Osteocyte (in vitro differentiated cells): ENCODE measurements at regions not wholly inside any gene's neighbourhood (a gene's known extent, or its start where the extent isn't known, plus 50 kb on each side); places are given as distances from the start of the nearest gene placed in this dataset.

ENCODE experiments used
- DNase-seq: peaks from one replicate; pipeline ENCODE4 v3.0.0; 2021; ENCODE audit warnings: mixed read lengths; ENCODE audit not compliant: unreplicated experiment; ENCODE audit errors: extremely low spot score
- H3K27ac Mint-ChIP-seq: one replicate; pipeline ENCODE4 v1.8.0; 2021; ENCODE audit warnings: mild to moderate bottlenecking, mixed read lengths; ENCODE audit not compliant: unreplicated experiment
- H3K27me3 Mint-ChIP-seq: one replicate; pipeline ENCODE4 v1.8.0; 2021; ENCODE audit warnings: mixed read lengths; ENCODE audit not compliant: unreplicated experiment
- H3K36me3 Mint-ChIP-seq: one replicate; pipeline ENCODE4 v1.8.0; 2021; ENCODE audit warnings: mixed read lengths; ENCODE audit not compliant: unreplicated experiment
- H3K4me1 Mint-ChIP-seq: one replicate; pipeline ENCODE4 v1.8.0; 2021; ENCODE audit warnings: mixed read lengths; ENCODE audit not compliant: unreplicated experiment
- H3K4me3 Mint-ChIP-seq: one replicate; pipeline ENCODE4 v1.8.0; 2021; ENCODE audit warnings: mild to moderate bottlenecking, moderate library complexity, mixed read lengths; ENCODE audit not compliant: unreplicated experiment
- H3K9me3 Mint-ChIP-seq: one replicate; pipeline ENCODE4 v1.8.0; 2021; ENCODE audit warnings: mixed read lengths; ENCODE audit not compliant: unreplicated experiment
- TF ChIP-seq, protein P1 (sequence below): fragments of 200-600 bp; sonication (generic); IDR thresholded peaks from 2 replicates; pipeline ENCODE4 v1.5.0; 2021; ENCODE audit warnings: antibody characterized with exemption, mild to moderate bottlenecking, moderate library complexity

DNA sequence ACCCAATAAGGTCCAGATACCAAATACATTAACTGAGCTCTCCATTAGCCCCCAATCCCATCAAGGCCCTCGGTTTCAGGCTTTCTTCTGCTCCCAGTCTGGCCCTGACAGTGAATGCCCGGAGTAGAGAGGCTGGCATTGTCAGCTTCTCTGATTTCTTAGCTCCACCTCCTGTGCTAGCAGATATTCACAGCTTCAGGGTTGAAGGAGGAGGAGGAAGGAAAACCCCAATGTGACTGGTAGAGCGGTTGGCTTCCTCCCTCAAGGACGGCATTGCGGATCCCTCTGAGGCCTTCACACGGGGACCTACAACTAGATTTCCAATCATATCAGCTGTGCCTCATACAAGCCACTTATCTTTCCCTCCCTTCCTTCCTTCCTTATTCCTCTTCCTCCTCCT lies 164.1 kb upstream of the SYNDIG1 start:
- no peak overlapping the region for H3K27ac Mint-ChIP-seq
- H3K4me3 Mint-ChIP-seq = no peak overlapping the region
- H3K4me1 Mint-ChIP-seq = no peaks in the 10 kb centered on the region
- peaks cover 2% of the 10 kb centered on the region for H3K27me3 Mint-ChIP-seq
- H3K9me3 Mint-ChIP-seq = no peaks in the 10 kb centered on the region
- TF ChIP-seq, protein P1, sequence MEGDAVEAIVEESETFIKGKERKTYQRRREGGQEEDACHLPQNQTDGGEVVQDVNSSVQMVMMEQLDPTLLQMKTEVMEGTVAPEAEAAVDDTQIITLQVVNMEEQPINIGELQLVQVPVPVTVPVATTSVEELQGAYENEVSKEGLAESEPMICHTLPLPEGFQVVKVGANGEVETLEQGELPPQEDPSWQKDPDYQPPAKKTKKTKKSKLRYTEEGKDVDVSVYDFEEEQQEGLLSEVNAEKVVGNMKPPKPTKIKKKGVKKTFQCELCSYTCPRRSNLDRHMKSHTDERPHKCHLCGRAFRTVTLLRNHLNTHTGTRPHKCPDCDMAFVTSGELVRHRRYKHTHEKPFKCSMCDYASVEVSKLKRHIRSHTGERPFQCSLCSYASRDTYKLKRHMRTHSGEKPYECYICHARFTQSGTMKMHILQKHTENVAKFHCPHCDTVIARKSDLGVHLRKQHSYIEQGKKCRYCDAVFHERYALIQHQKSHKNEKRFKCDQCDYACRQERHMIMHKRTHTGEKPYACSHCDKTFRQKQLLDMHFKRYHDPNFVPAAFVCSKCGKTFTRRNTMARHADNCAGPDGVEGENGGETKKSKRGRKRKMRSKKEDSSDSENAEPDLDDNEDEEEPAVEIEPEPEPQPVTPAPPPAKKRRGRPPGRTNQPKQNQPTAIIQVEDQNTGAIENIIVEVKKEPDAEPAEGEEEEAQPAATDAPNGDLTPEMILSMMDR = no peak
- H3K36me3 Mint-ChIP-seq = no peaks in the 10 kb centered on the region
- no peak for DNase-seq

DNA sequence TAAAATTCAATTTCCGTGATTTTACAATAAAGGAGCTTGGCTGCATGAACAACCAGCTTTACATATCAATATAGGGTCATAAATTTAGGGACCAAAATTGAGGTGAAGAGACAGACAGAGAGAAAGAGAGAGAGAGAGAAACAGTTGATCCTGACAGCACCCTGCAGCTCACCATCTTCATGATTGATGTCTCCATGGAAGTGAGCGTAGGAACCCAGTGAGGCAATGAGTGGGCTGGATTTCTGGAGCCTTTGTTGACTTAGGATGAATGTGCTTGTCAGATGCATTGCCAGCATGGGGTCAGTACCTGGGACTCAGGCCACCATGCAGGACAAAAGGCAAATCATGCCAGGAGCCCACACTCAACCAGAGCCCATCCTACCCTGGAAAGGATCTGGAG lies 165.1 kb upstream of the SYNDIG1 start:
- H3K4me3 Mint-ChIP-seq = no peak overlapping the region
- no peak overlapping the region for H3K27ac Mint-ChIP-seq
- H3K27me3 Mint-ChIP-seq = peaks cover 2% of the 10 kb centered on the region
- TF ChIP-seq, protein P1 = no peak
- DNase-seq = no peak
- no peaks in the 10 kb centered on the region for H3K36me3 Mint-ChIP-seq
- no peaks in the 10 kb centered on the region for H3K4me1 Mint-ChIP-seq
- H3K9me3 Mint-ChIP-seq = no peaks in the 10 kb centered on the region

DNA sequence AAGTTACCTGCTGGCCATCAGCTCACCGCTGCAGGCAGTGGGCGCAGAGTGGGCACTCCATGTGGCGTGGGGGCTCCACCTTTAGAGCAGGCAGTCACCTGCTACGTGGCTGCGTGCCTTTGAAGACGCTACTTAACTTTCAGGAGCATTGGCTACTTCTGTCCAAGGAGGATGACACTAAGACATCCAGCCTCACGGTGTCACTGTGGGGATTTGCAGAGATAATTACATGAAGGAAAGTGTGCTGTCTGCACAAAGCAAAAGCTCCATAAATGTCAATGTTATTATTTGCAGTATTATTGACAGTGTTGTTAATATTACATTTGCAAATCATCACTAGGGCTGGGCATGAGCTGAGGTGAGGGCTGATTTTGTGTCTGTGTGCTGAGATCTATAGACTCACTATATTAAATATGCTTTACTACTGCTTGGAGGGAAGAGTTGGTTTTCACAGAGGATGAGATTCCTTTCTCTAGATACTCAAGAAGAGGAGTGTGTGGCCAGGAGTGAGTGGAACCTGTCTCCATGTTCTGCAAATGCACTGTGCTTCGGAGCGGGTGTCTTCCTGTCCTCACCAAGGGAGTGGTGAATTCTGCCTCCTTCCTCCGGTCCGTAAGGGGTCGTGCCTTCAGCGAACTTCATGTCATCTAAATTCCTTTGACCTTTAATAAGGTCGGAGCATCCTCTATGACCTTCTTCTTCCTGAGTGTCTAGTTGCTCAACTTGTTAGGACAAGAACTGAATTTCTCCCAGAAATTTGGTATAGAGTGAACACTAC lies 165.8 kb upstream of the SYNDIG1 start:
- no peaks in the 10 kb centered on the region for H3K4me1 Mint-ChIP-seq
- H3K4me3 Mint-ChIP-seq = no peak overlapping the region
- H3K27ac Mint-ChIP-seq = no peak overlapping the region
- H3K36me3 Mint-ChIP-seq = no peaks in the 10 kb centered on the region
- TF ChIP-seq, protein P1 = no peak
- peaks cover 2% of the 10 kb centered on the region for H3K27me3 Mint-ChIP-seq
- DNase-seq = no peak
- H3K9me3 Mint-ChIP-seq = no peaks in the 10 kb centered on the region

DNA sequence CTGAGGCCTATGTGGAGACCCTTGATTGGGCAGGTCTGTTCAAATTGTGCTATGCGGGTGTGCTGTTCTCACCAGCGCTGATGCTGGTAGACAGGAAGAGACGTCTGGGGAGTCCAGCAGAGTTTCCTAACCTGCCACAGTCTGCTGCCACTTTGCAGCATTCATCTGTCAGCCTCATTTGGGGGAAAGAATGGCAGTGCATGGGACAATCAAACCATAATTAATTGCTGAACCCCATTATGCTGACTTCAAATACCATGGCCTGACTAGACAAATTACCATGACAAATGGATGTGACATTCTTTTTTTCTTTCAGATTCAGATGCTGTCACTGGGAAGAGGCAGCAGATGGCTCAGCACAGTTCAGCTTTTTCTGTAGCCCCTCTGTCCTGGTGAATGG lies 171.4 kb upstream of the SYNDIG1 start:
- Mint-ChIP-seq H3K9me3 (no peaks in the 10 kb centered on the region), H3K4me1 (no peaks in the 10 kb centered on the region), H3K4me3 (no peak overlapping the region), H3K27ac (no peak overlapping the region), H3K27me3 (peaks cover 2% of the 10 kb centered on the region), H3K36me3 (no peaks in the 10 kb centered on the region)
- TF ChIP-seq, protein P1 = no peak
- DNase-seq = no peak

DNA sequence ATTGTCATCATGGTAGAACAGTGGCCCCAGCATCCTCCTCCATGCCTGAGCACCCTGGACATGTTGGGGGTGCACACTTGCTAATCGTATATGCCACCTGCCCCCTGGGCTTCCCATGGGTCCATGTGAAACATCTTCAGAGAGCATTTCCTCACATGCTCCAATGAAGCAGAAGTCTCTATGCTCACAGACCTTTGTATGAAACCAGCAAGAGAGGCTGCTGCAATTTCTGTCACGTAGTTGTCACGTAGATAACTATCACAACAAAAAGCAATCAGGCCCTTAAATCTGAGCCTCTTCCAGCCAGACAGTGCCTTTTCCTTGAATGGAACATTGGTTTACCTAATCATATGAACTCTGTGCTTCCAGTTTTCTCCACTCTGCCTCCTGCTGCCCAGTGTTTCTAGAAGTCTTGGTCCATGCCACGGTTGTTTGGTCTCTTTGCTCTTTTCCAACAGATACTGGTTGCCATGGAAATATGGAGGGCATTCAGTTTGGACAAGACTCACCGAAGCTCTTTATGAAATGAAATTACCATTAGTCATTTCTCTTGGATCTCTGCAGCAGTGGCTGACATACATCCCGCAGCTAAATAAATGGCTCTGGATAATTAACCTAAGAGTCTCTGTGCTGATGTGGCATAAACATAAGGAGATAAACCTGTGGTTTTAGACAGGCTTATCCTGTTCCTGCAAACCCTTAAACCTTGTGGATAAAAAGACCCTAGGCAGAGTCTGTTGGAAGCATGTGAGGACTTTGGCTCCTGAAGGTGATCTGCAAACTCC lies 172.8 kb upstream of the SYNDIG1 start:
- DNase-seq = no peak
- Mint-ChIP-seq H3K4me1 (no peaks in the 10 kb centered on the region), H3K27ac (no peak overlapping the region), H3K4me3 (no peak overlapping the region), H3K36me3 (no peaks in the 10 kb centered on the region), H3K9me3 (no peaks in the 10 kb centered on the region), H3K27me3 (peaks cover 2% of the 10 kb centered on the region)
- TF ChIP-seq, protein P1 = no peak
